ENCODE measurements at regions not wholly inside any gene's neighbourhood (a gene's known extent, or its start where the extent isn't known, plus 50 kb on each side); places are given as distances from the start of the nearest gene placed in this dataset.
"Not testable (repeated sequence)": the region's sequence is repeated elsewhere in the genome, so short reads cannot be mapped to it uniquely, and the experiment has no call there.

DNA sequence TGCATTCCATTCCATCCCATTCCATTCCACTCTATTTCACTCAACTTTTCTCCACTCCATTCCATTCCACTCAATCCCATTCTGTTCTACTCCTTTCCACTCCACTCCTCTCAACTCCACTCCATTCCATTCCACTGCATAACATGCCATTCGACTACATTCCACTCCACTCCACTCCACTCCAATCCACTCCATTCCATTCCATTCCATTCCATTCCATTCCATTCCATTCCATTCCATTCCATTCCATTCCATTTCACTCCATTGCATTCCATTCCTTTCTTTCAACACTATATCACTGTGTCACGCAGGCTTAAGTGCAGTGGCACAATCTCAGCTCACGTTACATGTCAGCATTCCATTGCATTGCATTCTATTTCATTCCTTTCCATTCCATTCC is 1430.4 kb downstream of the TSPY10 start:
- not testable (repeated sequence) for ATAC-seq

DNA sequence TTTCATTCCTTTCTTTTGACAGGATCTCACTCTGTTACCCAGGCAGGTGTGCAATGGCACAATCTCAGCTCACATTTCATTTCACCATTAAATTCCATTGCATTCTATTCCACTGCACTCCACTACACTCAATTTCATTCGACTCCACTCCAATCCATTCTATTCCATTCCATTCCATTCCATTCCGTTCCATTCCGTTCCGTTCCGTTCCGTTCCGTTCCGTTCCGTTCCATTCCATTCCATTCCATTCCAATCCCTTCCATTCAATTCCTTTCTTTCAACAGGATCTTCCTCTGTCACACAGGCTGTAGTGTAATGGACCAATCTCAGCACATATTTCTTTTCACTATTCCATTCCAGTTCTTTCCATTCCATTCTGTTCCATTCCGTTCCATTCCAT is 1445.7 kb downstream of the TSPY10 start:
- no peak for ATAC-seq
- TF ChIP-seq ZNF70 (CRISPR knock-in tag; IDR thresholded peaks at IDR 0.05), result no peak
- TF ChIP-seq CSDC2 (CRISPR knock-in tag; IDR thresholded peaks at IDR 0.05), result no peak
- TF ChIP-seq RARB (CRISPR knock-in tag; IDR thresholded peaks at IDR 0.05), result no peak
- no peak for TF ChIP-seq SNAI2 (CRISPR knock-in tag; IDR thresholded peaks at IDR 0.05)
- TF ChIP-seq ZNF8 (CRISPR knock-in tag; IDR thresholded peaks at IDR 0.05), result no peak
- TF ChIP-seq ZFP30 (CRISPR knock-in tag; IDR thresholded peaks at IDR 0.05), result no peak
- TF ChIP-seq TCF4 (CRISPR knock-in tag; IDR thresholded peaks at IDR 0.05; ENCODE audit: borderline replicate concordance), result no peak
- no peak for TF ChIP-seq ESRRG (CRISPR knock-in tag; IDR thresholded peaks at IDR 0.05)

DNA sequence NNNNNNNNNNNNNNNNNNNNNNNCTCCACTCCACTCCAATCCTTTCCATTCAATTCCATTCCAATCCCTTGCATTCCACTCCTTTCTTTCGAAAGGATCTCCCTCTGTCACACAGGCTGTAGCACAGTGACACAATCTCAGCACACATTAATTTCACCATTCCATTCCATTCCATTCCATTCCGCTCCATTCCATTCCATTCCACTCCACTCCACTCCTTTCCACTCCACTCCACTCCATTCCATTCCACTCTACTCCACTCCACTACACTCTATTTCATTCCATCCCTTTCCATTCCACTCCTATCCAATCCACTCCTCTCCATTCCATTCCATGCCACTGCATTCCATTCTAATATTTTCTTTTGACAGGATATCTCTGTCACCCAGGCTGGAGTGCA is 1459.0 kb downstream of the TSPY10 start:
- no peak for ATAC-seq
- TF ChIP-seq TCF4 (CRISPR knock-in tag; IDR thresholded peaks at IDR 0.05; ENCODE audit: borderline replicate concordance), result no peak
- TF ChIP-seq ZNF565 (CRISPR knock-in tag; conservative IDR thresholded peaks at IDR 0.05; ENCODE audit: low read depth), result no peak
- TF ChIP-seq SNAI2 (CRISPR knock-in tag; IDR thresholded peaks at IDR 0.05), result no peak
- TF ChIP-seq ZC3H10 (CRISPR knock-in tag; IDR thresholded peaks at IDR 0.05), result no peak
- TF ChIP-seq ZFP3 (CRISPR knock-in tag; IDR thresholded peaks at IDR 0.05), result no peak
- TF ChIP-seq ESRRG (CRISPR knock-in tag; IDR thresholded peaks at IDR 0.05), result no peak
- TF ChIP-seq, protein P1, sequence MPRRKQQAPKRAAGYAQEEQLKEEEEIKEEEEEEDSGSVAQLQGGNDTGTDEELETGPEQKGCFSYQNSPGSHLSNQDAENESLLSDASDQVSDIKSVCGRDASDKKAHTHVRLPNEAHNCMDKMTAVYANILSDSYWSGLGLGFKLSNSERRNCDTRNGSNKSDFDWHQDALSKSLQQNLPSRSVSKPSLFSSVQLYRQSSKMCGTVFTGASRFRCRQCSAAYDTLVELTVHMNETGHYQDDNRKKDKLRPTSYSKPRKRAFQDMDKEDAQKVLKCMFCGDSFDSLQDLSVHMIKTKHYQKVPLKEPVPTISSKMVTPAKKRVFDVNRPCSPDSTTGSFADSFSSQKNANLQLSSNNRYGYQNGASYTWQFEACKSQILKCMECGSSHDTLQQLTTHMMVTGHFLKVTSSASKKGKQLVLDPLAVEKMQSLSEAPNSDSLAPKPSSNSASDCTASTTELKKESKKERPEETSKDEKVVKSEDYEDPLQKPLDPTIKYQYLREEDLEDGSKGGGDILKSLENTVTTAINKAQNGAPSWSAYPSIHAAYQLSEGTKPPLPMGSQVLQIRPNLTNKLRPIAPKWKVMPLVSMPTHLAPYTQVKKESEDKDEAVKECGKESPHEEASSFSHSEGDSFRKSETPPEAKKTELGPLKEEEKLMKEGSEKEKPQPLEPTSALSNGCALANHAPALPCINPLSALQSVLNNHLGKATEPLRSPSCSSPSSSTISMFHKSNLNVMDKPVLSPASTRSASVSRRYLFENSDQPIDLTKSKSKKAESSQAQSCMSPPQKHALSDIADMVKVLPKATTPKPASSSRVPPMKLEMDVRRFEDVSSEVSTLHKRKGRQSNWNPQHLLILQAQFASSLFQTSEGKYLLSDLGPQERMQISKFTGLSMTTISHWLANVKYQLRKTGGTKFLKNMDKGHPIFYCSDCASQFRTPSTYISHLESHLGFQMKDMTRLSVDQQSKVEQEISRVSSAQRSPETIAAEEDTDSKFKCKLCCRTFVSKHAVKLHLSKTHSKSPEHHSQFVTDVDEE (CRISPR knock-in tag; IDR thresholded peaks at IDR 0.05), result no peak
- TF ChIP-seq, protein P2, sequence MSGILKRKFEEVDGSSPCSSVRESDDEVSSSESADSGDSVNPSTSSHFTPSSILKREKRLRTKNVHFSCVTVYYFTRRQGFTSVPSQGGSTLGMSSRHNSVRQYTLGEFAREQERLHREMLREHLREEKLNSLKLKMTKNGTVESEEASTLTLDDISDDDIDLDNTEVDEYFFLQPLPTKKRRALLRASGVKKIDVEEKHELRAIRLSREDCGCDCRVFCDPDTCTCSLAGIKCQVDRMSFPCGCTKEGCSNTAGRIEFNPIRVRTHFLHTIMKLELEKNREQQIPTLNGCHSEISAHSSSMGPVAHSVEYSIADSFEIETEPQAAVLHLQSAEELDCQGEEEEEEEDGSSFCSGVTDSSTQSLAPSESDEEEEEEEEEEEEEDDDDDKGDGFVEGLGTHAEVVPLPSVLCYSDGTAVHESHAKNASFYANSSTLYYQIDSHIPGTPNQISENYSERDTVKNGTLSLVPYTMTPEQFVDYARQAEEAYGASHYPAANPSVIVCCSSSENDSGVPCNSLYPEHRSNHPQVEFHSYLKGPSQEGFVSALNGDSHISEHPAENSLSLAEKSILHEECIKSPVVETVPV (CRISPR knock-in tag; IDR thresholded peaks at IDR 0.05), result no peak
- TF ChIP-seq, protein P3, sequence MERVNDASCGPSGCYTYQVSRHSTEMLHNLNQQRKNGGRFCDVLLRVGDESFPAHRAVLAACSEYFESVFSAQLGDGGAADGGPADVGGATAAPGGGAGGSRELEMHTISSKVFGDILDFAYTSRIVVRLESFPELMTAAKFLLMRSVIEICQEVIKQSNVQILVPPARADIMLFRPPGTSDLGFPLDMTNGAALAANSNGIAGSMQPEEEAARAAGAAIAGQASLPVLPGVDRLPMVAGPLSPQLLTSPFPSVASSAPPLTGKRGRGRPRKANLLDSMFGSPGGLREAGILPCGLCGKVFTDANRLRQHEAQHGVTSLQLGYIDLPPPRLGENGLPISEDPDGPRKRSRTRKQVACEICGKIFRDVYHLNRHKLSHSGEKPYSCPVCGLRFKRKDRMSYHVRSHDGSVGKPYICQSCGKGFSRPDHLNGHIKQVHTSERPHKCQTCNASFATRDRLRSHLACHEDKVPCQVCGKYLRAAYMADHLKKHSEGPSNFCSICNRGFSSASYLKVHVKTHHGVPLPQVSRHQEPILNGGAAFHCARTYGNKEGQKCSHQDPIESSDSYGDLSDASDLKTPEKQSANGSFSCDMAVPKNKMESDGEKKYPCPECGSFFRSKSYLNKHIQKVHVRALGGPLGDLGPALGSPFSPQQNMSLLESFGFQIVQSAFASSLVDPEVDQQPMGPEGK (CRISPR knock-in tag; IDR thresholded peaks at IDR 0.05; ENCODE audit: borderline replicate concordance), result no peak

DNA sequence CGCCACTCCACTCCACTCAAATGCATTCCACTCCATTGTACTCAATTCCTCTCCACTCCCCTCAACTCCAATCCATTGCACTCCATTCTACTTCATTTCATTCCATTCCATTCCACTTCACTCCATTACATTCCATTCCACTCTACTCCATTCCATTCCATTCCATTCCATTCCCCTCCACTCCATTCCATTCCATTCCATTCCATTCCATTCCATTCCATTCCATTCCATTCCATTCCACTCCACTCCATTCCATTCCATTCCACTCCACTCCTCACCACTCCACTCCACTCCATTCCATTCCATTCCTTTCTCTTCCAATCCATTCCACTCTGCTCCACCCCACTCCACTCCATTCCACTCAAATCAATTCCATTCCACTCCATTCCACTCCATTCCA is 1459.9 kb downstream of the TSPY10 start:
- TF ChIP-seq ZFP30 (CRISPR knock-in tag; IDR thresholded peaks at IDR 0.05) (no peak), PPARA (CRISPR knock-in tag; IDR thresholded peaks at IDR 0.05; ENCODE audit: borderline replicate concordance) (no peak), OSR1 (CRISPR knock-in tag; IDR thresholded peaks at IDR 0.05) (no peak), ZNF70 (CRISPR knock-in tag; IDR thresholded peaks at IDR 0.05) (no peak), TOX (CRISPR knock-in tag; IDR thresholded peaks at IDR 0.05; ENCODE audit: borderline replicate concordance) (no peak), ZNF8 (CRISPR knock-in tag; IDR thresholded peaks at IDR 0.05) (no peak), RARB (CRISPR knock-in tag; IDR thresholded peaks at IDR 0.05) (no peak), GLIS3 (CRISPR knock-in tag; IDR thresholded peaks at IDR 0.05) (no peak), ESRRG (CRISPR knock-in tag; IDR thresholded peaks at IDR 0.05) (no peak)
- TF ChIP-seq, protein P4, sequence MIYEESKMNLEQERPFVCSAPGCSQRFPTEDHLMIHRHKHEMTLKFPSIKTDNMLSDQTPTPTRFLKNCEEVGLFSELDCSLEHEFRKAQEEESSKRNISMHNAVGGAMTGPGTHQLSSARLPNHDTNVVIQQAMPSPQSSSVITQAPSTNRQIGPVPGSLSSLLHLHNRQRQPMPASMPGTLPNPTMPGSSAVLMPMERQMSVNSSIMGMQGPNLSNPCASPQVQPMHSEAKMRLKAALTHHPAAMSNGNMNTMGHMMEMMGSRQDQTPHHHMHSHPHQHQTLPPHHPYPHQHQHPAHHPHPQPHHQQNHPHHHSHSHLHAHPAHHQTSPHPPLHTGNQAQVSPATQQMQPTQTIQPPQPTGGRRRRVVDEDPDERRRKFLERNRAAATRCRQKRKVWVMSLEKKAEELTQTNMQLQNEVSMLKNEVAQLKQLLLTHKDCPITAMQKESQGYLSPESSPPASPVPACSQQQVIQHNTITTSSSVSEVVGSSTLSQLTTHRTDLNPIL (CRISPR knock-in tag; IDR thresholded peaks at IDR 0.05; ENCODE audit: low read depth), result no peak
- TF ChIP-seq, protein P2 (CRISPR knock-in tag; IDR thresholded peaks at IDR 0.05), result no peak
- TF ChIP-seq, protein P1 (CRISPR knock-in tag; IDR thresholded peaks at IDR 0.05), result no peak
- ATAC-seq, result no peak

Measured in SK-N-SH treated with all-trans-retinoic acid at 6 μM for 48 hours (cell line).